Endothelial cell of umbilical vein (primary cell): ENCODE measurements at regions not wholly inside any gene's neighbourhood (a gene's known extent, or its start where the extent isn't known, plus 50 kb on each side); places are given as distances from the start of the nearest gene placed in this dataset.

Source experiments
- BruUV-seq: library from RNA; stranded (reverse); fragments of 400-500 nt; replicated peaks from 2 replicates; lab custom pipeline; 2021; lab: Mats Ljungman, UMichigan
- CTCF ChIA-PET: fragments of 300-600, 350-600 bp; sonication (Branson Sonifier 250); formaldehyde crosslinking; loops from one replicate; lab custom pipeline; 2021; ENCODE audit warnings: antibody characterized with exemption, inconsistent platforms; lab: Charles Lee
- POLR2A ChIA-PET: fragments of 300-600, 350-600 bp; sonication (Branson Sonifier 250); formaldehyde crosslinking; loops from one replicate; lab custom pipeline; 2021; ENCODE audit warnings: antibody characterized with exemption, inconsistent platforms; lab: Charles Lee
- DNase-seq: peaks from one replicate; pipeline ENCODE4 v3.0.0-alpha.2; 2011; ENCODE audit warnings: low read depth, low spot score
- FAIRE-seq: peaks from 2 replicates; lab custom pipeline; 2011; peaks lifted over from hg19 to GRCh38; lab: Jason Lieb, UNC
- H2AFZ ChIP-seq: 2 replicates; pipeline ENCODE4 v1.6.0; 2012; ENCODE audit warnings: low read depth, low read length, control low read depth, inconsistent platforms
- H3K27ac ChIP-seq: 2 replicates; pipeline ENCODE4 v1.5.1; 2011; ENCODE audit warnings: low read depth, mild to moderate bottlenecking, control low read depth, low read length, moderate library complexity; ENCODE audit not compliant: insufficient read depth
- H3K27me3 ChIP-seq, 2 experiments: 2 replicates each; pipeline versions ENCODE4 v1.6.0 to v1.6.1; 2011; ENCODE audit warnings: low read length in 2 of 2, mixed read lengths in 1 of 2; ENCODE audit not compliant: control insufficient read depth in 2 of 2, insufficient read depth in 2 of 2
- H3K36me3 ChIP-seq, 2 experiments: 2 replicates in 1 of 2; 3 replicates in 1 of 2; pipeline ENCODE4 v1.5.1; 2011; ENCODE audit warnings: low read length in 2 of 2, mild to moderate bottlenecking in 1 of 2, moderate library complexity in 1 of 2; ENCODE audit not compliant: control insufficient read depth in 2 of 2, insufficient read depth in 2 of 2; ENCODE audit errors: extremely low read depth in 1 of 2
- H3K4me1 ChIP-seq: 3 replicates; pipeline ENCODE4 v1.5.1; 2011; ENCODE audit warnings: mild to moderate bottlenecking, low read length; ENCODE audit not compliant: control insufficient read depth, insufficient read depth; ENCODE audit errors: extremely low read depth
- H3K4me2 ChIP-seq: 2 replicates; pipeline ENCODE4 v1.6.1; 2011; ENCODE audit warnings: low read length, control low read depth, mixed read lengths; ENCODE audit not compliant: insufficient read depth
- H3K4me3 ChIP-seq, 3 experiments: fragments of 200-600 bp in 1 of 3; sonication (generic), shearing (Covaris generic) in 1 of 3; replicated peaks in 1 of 3; 2 replicates each; pipeline ENCODE4 v1.5.1; 2011 to 2016; ENCODE audit warnings: control low read depth in 3 of 3, low read length in 3 of 3, mild to moderate bottlenecking in 2 of 3, inconsistent platforms in 1 of 3, low read depth in 1 of 3, moderate library complexity in 1 of 3; ENCODE audit not compliant: insufficient read depth in 1 of 3
- H3K79me2 ChIP-seq: 2 replicates; pipeline ENCODE4 v1.6.0; 2012; ENCODE audit warnings: low read length, inconsistent platforms; ENCODE audit not compliant: control insufficient read depth, insufficient read depth
- H3K9ac ChIP-seq: replicated peaks from 2 replicates; pipeline ENCODE3; 2011; ENCODE audit warnings: low read length, control low read depth; ENCODE audit not compliant: insufficient read depth; ENCODE audit errors: extremely low read depth
- H3K9me1 ChIP-seq: replicated peaks from 3 replicates; pipeline ENCODE4 v1.6.0; 2011; ENCODE audit warnings: mild to moderate bottlenecking, low read length; ENCODE audit not compliant: control insufficient read depth, insufficient read depth; ENCODE audit errors: extremely low read depth
- H3K9me3 ChIP-seq: replicated peaks from 2 replicates; pipeline ENCODE4 v1.5.1; 2012; ENCODE audit warnings: low read length, inconsistent platforms; ENCODE audit not compliant: control insufficient read depth, insufficient read depth
- H4K20me1 ChIP-seq: replicated peaks from 2 replicates; pipeline ENCODE3; 2011; ENCODE audit warnings: mild to moderate bottlenecking, low read length; ENCODE audit not compliant: control insufficient read depth, insufficient read depth; ENCODE audit errors: extremely low read depth
- CTCF ChIP-seq, 2 donors: IDR thresholded peaks; 1 replicate in 1 of 2; 2 replicates in 1 of 2; pipeline ENCODE4 v1.5.1; 2011; ENCODE audit warnings: low read length in 2 of 2, mild to moderate bottlenecking in 2 of 2, moderate library complexity in 2 of 2, control low read depth in 1 of 2, inconsistent platforms in 1 of 2, low read depth in 1 of 2; ENCODE audit not compliant: insufficient read depth in 1 of 2; ENCODE audit errors: extremely low read depth in 1 of 2
- EZH2 ChIP-seq: IDR thresholded peaks from 2 replicates; pipeline ENCODE4 v1.6.1; 2012; ENCODE audit warnings: borderline replicate concordance, low read depth, mild to moderate bottlenecking, moderate library complexity, low read length, inconsistent platforms; ENCODE audit not compliant: severe bottlenecking
- FOS ChIP-seq: IDR thresholded peaks from 2 replicates; pipeline ENCODE4 v1.6.1; 2011; ENCODE audit warnings: mild to moderate bottlenecking, low read length, moderate library complexity, borderline replicate concordance; ENCODE audit not compliant: insufficient read depth
- GATA2 ChIP-seq: IDR thresholded peaks from 2 replicates; pipeline ENCODE4 v1.7.0; 2011; ENCODE audit warnings: low read depth, mild to moderate bottlenecking, moderate library complexity, mixed read lengths, low read length; ENCODE audit not compliant: insufficient read length, insufficient read depth
- JUN ChIP-seq: IDR thresholded peaks from 2 replicates; pipeline ENCODE4 v1.6.1; 2011; ENCODE audit warnings: borderline replicate concordance, low read depth; ENCODE audit not compliant: insufficient read length, insufficient read depth
- MAX ChIP-seq: IDR thresholded peaks from 2 replicates; pipeline ENCODE4 v1.6.1; 2011; ENCODE audit not compliant: insufficient read depth, insufficient read length
- MYC ChIP-seq: IDR thresholded peaks from one replicate; pipeline ENCODE4 v1.6.1; 2011; ENCODE audit warnings: mild to moderate bottlenecking, low read depth, low read length
- POLR2A ChIP-seq: IDR thresholded peaks from 2 replicates; pipeline ENCODE4 v1.6.1; 2012; ENCODE audit warnings: low read depth, mild to moderate bottlenecking, control low read depth, low read length
- POLR2AphosphoS5 ChIP-seq: IDR thresholded peaks from 2 replicates; pipeline ENCODE4 v1.6.1; 2012; ENCODE audit warnings: low read depth, mild to moderate bottlenecking, control low read depth, low read length, moderate library complexity; ENCODE audit not compliant: insufficient read depth
- dilution Hi-C: fragments of 300-500 bp; cut with MboI; formaldehyde crosslinking; loops from one replicate; pipeline ENCODE4 v1.15.0; 2019; ENCODE audit warnings: low sequenced_read_pairs; ENCODE audit not compliant: extremely low pct_ligation_motif_present
- intact Hi-C: fragments of 100-400 bp; cut with micrococcal nuclease; formaldehyde crosslinking; loops from one replicate; pipeline ENCODE4 v1.10.0; 2022

- intact Hi-C loops: no loop called here
- BruUV-seq: no TSS peak
- POLR2A ChIA-PET: no interaction called here
Observed at GRCh38 chr19:31881988-31882387, 463.4 kb upstream of the ZNF507 start.

GRCh38 chr19:31882709-31883108 is 462.7 kb upstream of the ZNF507 start:
- no peak overlapping the region for H2AFZ ChIP-seq
- DNase-seq: no peak
- no peak overlapping the region for H3K27ac ChIP-seq
- ChIA-PET CTCF (no interaction called here), POLR2A (no interaction called here)
- TF ChIP-seq FOS: no peak
- TF ChIP-seq POLR2A: no peak
- no peak for TF ChIP-seq POLR2AphosphoS5
- no peak for TF ChIP-seq MAX
- TF ChIP-seq EZH2: no peak
- no peak for TF ChIP-seq MYC
- no peak for TF ChIP-seq CTCF (IDR thresholded peaks at IDR 0.05; ENCODE audit: extremely low read depth in 1 of 2, insufficient read depth in 1 of 2, low read depth in 1 of 2, low read length in 2 of 2)
- TF ChIP-seq GATA2: no peak
- no peak for TF ChIP-seq JUN
- dilution Hi-C loops (no loop called here), intact Hi-C loops (no loop called here)
- BruUV-seq: no TSS peak
- H3K36me3 ChIP-seq: no peaks in the 10 kb centered on the region
- FAIRE-seq: no peak
- H3K9ac ChIP-seq: no peak overlapping the region
- H3K4me1 ChIP-seq: no peaks in the 10 kb centered on the region
- no peak overlapping the region for H3K4me2 ChIP-seq
- no peaks in the 10 kb centered on the region for H3K27me3 ChIP-seq
- H3K9me1 ChIP-seq: no peaks in the 10 kb centered on the region
- H3K4me3 ChIP-seq: no peak overlapping the region
- no peaks in the 10 kb centered on the region for H3K79me2 ChIP-seq
- no peaks in the 10 kb centered on the region for H4K20me1 ChIP-seq
- H3K9me3 ChIP-seq: peaks cover 5% of the 10 kb centered on the region

More at GRCh38 chr19:31881988-31882387, 463.4 kb upstream of the ZNF507 start:
- H3K9me1 ChIP-seq: no peaks in the 10 kb centered on the region
- no peaks in the 10 kb centered on the region for H3K79me2 ChIP-seq
- H3K9me3 ChIP-seq: peaks cover 5% of the 10 kb centered on the region
- dilution Hi-C loops: no loop called here
- no peak overlapping the region for H3K27ac ChIP-seq
- CTCF ChIA-PET: no interaction called here
- H3K27me3 ChIP-seq: no peaks in the 10 kb centered on the region
- no peaks in the 10 kb centered on the region for H3K36me3 ChIP-seq
- H3K9ac ChIP-seq: no peak overlapping the region
- TF ChIP-seq EZH2 (no peak), MYC (no peak), JUN (no peak), FOS (no peak)
- H3K4me1 ChIP-seq: no peaks in the 10 kb centered on the region
- no peaks in the 10 kb centered on the region for H4K20me1 ChIP-seq
- no peak overlapping the region for H2AFZ ChIP-seq
- no peak overlapping the region for H3K4me2 ChIP-seq
- FAIRE-seq: no peak
- no peak overlapping the region for H3K4me3 ChIP-seq
- no peak for DNase-seq
